ENCODE measurements at regions not wholly inside any gene's neighbourhood (a gene's known extent, or its start where the extent isn't known, plus 50 kb on each side); places are given as distances from the start of the nearest gene placed in this dataset.
"Not testable (repeated sequence)": the region's sequence is repeated elsewhere in the genome, so short reads cannot be mapped to it uniquely, and the experiment has no call there.

DNA sequence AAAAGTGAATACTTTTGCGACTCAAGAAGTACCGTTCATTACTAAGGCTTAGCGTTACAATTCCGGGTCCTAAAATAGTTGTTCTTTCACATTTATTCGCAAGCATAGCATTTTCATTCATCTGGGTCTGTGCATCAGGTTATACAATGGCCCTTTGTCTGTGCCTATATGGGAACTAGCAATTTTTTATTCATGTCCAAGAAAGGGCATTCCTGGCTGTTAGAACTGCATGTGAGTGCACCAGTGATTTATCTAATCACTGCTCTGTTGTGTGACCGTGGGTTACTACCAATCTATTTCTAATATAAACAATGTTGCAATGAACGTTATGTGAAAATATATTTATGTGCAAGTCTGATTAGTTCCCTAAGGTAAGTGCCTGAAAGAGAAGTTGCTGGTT is 63.8 kb downstream of the SPANXA1 start:
- DNase-seq: not testable (repeated sequence)

DNA sequence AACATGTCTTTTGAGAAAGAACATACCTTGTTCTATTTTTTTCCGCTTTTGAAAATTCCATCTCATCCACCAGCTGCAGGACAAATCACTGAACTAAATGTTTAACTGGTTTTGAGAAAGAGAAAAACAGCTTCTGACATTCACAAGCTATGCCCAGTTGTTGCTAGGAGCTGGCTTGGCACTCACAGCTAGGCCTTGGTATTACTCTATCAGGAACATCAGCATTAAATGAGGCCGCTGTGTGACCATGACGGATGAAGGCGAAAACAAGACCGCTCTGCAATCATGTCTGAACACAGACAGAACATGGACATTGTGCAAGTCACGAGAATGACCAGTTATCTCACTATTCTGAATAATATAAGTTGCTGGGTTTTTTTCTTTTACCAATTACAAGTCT is 108.8 kb downstream of the SPANXA1 start:
- not testable (repeated sequence) for DNase-seq

DNA sequence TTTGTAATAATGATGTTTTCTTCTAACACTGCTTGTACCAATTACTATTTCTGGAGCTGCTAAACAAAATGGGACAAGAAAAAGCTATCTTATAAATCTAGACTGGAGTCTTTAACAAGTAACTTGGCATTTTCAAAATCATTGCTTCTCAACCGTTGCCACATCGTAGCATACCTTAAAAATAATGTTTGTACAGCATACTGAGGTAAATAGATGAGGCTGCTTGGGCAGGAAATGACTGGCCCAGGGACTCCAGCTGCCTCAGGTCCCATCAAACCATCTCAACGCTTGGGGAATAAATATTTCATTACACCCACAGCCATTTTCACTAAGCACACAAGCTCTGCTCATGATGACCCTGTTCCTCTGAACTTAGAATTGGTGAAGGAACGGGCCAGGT is 115.1 kb downstream of the SPANXA1 start:
- DNase-seq: no peak

DNA sequence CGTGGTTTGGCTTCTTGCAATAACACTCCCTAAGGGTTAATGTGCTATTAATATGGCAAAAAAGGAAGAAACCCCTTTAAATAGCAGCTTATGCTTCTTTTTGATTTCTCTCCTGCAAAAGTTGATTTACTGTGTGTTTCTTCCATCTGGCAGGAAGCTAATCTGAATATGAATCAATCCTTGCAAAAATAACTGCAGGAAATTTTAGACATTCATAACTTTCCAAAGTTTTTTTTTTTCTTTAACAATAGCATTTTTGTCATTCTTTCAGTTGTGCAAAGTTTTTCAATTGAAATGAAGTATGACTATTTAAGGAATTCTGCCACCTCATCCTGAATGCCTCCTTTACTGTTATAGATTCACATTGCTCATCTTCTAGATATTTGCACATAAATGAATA is 115.6 kb downstream of the SPANXA1 start:
- no peak for DNase-seq

DNA sequence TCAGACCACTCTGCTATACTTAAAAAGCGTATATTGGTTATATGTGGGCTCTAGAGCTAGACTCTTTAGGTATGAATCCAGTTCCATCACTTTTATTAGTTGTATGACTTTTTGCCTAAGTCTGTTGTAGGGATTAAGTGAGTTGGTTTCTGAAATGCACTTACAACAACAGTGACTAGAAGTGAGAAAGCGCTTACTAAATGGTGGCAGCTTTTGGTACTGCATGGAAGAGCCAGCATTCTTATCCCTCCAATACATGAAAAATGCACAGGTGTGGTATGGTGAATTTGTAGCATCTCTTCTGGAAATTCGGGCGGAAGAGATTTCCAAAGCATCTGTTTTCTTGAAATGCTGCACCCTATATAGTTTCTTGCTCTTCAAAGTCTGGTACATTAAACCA is 117.1 kb downstream of the SPANXA1 start:
- DNase-seq: peak; percentile 1

DNA sequence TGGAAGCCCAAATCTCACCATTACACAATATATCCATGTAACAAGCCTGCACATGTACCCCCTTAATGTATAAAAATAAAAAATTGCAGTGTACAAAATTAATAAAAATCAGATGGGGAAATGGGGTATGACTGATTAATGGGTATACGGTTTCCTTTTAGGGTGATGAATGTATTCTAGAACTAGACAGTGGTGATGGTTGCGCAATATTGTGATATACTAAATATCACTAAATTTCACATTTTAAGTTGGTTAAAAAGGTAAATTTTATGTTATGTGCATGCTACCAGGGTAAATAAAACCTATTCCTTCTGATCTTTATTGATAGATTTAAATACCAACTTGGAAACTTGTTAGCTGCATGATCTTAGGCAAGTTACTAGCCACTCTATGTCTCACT is 129.4 kb downstream of the SPANXA1 start:
- no peak for DNase-seq

DNA sequence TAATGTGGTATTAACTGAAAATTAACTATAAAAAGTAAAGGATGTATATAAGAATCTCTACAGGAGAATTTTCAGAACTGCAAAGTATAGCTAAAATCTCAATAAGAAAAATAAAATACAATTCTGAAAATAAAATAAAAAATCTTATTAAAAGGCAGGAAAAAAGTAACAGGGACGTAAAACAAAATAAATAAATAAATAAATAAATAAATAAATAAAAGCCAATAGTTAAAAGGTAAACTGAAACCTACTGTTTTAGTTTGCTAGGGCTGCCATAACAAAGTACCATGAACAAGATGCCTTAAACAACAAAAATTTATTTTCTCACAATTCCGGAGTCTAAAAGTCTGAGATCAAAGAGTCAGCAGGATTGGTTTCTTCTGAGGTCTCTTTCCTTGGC is 140.6 kb downstream of the SPANXA1 start:
- no peak for DNase-seq

DNA sequence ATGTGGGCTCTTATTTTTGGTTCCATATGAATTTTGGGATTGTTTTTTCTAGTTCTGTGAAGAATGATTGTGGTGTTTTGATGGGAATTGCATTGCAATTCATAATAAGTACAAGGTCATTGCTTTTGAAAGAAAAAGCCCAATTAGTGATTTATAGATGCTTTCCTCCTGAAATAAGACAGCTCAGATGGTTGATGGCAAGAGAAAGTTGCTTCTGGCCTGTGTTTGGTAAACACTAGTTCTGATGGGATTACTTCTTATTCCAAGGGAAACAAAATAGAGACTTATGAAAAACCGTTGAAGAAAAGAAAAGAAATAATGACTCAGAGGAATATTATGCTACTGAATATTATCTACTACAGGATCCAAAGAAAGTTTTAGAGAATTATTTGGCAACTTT is 144.9 kb downstream of the SPANXA1 start:
- DNase-seq: no peak

DNA sequence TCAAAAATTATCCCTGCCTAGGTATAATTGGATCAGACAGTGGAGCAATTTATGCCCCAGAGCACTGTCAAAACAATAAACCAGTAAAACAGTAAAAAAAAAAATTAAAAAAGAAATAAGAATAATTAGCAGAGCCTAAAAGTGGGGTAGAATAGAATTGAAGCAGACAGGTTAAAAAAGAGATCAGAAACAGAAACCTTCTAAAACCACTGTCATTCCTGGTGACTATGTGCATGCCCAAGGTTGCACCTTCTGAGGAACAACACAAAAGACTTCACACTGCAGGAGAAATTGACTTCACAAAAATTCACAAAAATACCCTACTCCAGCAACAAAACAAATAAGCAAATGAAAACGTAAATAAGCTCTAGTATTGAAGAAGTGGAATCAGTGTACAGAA is 168.6 kb downstream of the SPANXA1 start:
- DNase-seq: no peak

DNA sequence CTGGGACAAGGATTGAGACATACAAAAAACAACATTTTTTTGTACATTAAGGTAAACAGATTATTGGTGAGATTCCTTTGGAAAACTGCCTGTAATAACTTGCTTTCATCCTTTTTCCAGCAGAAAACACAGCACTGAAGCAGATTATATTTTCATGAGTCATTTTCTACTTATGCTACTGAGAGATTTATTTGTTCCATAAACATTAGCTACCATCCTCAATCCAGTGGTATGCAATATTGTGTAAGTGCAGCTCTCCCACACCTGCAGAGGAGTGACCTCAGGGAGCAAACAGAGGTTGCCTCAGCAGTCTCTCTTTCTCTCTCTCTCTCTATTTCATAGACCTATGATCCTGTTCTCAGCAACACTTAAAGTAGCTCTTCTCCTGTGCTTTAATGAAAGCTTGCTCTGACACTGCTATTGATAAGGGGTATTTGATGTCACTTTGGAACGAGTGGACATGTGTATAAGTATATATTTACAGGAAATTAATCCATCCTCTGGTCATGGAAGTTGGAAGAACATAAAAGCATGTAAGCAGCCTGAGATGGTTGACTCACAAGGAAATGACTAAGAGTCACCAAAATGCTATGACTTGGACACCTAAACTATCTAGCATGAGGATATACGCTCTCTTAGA is 163.7 kb upstream of the SPANXC start:
- no peak for DNase-seq

DNA sequence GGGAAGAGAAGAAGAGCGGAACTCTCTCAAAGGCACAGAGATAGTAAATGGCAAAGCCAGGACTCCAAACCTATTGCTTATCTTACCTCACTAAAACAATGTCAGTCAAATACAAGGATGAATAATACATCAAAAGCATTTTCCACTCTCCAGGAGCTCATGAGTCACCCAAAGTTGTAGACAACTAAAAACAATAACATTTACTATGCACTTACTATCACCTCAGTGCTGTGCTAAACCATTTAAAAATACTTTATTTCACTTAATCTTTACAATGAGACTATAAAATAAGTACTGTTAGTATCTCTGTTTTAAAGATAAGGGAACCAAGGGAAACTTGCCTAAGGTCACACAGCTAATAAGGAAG is 163.2 kb upstream of the SPANXC start:
- no peak for DNase-seq

DNA sequence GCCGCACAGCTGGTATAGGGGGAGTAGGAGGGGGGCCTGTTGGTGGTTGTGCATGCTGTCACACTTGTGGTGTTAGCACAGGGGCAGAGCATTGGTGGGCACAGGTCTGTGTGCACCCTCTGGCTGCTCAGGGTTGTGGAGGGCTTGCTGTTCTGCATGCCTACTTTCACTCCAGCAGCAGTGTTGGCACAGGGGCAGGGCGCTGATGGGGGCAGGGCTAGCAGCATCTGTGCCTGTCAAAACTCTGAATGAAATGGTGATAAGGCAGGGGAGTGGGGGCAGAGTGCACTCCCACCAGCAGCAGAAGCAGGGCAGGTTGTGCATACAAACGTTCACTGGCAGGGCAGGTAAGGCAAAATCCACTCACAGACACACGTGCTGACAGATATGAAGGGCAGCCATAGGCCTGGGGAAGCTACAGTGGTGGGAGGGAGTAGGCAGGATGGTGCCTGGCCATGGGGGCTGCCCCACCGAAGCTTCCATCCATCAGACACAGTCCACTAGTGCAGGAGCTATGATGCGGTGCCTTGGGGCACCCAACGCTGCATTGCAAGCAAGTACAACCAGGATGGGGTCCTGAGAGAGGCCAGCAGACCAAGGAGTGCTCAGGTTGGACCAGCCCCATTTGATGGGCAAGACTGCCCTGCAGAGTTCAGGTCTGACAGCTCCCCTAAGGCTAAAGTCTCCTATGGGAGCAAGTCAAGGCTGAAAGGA is 160.7 kb upstream of the SPANXC start:
- no peak for DNase-seq

DNA sequence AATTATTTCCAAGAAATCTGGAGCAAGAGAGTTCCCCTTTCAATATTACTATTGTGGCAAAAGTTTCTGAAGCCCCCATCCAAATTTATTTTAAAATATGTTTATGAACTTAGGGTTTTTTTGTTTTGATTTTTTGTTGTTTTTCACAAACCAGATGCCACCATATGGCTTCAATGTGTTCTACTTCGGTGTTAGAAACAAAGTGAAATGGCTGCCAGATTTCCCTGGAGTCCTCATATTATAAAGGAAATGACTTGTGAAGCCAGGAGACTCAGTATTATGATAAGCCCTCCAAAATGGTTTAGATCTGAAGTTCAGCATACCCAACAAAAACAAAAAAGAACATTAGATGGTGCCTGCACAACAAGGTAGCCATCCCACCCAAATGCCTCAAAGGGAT is 154.2 kb upstream of the SPANXC start:
- DNase-seq: no peak

DNA sequence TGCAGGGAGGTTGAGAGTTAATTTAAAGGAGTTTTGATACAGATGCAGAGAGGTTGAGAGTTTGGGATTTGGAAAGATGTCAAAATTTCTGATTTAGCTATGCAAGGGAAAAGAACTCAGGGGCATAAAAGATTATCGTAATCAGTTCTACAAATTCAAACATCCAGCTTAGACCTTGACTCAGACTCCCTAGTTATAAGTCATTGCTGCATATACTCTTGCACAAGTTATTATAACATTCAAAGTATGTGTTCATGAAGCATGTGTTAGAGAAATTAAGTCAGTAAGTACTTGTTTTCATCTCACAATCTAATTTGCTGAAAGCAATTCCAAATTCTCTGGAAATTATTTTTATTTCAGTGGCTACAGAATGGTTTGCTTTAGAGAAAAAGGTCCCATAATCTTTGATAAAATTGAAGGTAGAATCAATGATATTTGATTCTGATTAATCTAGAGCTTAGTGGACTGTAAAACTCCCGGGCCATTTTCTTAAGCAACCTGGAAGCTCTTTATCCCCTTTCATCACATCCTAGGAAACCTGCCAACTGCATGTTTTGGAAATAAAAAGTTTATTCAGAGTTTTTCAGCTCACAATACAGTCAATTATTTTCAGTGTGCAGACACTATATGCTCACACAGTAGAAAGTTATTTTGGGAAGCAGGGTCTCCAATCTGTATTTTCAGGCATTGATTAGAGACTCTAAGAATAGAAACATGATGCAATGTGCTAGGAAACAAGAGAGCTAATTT is 132.9 kb upstream of the SPANXC start:
- no peak for DNase-seq

DNA sequence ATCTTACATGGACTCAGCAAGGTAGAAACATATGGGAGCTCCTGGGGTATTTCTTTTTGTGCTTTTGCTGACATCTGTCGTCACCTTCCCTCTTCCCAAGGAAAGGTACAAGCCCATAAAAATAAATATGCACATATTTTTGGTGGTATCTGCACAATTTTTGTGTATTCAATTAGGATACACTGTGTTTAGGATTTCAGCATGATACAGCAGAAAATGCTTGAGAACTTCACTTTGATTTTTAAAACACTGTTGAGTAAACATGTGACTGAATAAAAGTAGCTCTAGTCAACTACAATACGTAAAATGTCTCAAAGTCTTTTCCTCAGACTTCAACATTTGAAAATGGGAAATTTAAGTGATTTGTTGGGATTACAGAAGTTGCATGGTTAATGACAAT is 99.4 kb upstream of the SPANXC start:
- DNase-seq: no peak

DNA sequence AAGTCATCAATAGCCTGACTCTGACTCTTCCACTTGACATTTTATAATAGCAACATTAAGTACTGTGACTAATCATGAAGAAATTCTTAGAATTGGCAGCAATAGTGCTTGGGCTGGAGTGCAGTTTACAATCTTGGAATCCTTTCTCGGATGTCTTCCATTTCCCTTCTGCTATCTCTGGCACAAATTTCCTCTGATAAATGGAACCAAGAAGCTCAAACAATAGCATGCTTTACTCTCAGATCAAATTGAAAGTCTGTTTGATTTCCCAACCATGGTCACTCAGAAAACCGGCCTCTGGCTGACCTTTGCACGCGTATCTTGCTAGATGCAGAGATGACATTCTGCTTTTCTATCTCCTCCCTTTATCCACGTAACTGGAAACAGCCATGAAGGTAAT is 99.0 kb upstream of the SPANXC start:
- DNase-seq: no peak

DNA sequence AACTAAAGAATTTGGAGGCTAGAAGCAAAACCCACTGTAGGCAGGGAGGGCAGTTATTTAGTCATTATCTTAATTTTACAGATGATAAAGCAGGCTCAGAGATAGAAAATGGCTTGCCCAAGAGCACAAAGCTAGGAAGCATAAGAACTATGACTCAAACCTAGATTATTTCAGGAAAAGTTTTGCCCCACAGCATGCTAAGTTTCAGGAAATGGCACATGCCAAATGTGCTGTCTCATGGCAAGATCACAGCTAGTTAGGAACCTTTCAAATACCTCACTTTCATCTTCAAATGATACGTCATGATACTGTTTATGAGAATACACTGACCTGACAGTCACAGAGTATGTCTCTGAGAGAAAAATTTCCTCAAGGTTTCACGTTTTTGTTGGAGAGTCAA is 78.5 kb upstream of the SPANXC start:
- no peak for DNase-seq

DNA sequence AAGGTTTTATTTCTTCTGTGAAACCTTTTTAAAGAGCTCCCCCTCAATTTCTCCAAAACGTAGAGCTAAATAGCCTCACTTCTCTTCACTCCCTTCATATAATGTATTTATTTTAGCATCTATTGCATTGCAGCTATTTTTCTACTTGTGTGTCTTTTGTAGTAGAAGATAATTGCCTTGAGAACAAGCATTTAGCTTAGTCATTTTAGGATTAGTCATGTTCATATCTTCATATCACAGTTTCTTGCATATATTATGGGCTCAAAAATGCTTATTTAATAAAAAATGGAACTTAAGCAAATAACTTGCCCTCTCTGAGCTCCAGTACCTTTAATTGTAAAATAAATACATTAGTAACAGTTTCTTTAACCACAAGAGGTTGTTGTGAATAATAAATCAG is 72.1 kb upstream of the SPANXC start:
- no peak for DNase-seq

DNA sequence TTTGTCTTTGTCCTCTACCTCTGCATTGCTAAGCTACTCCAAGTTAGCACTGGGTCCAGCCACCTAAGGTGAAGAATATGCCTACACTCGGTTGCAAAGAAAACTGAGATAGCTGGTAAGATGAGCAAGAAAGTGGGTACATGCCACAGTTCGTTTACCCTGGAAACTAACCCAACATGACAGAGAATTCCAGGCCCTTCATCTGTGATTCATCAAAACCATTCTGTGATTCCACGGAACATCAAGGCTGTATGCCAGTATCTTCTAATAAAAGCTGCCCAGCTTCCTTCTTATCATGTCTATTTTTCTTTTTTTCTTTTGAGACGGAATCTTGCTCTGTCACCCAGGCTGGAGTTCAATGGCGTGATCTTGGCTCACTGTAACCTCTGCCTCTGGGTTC is 58.7 kb upstream of the SPANXC start:
- DNase-seq: no peak
